ENCODE measurements at regions not wholly inside any gene's neighbourhood (a gene's known extent, or its start where the extent isn't known, plus 50 kb on each side); places are given as distances from the start of the nearest gene placed in this dataset.
"Not testable (repeated sequence)": the region's sequence is repeated elsewhere in the genome, so short reads cannot be mapped to it uniquely, and the experiment has no call there.

- no peak for DNase-seq (ENCODE audit: low read depth)
Observed at GRCh38 chr10:57562211-57562610, 705.5 kb downstream of the IPMK start.

GRCh38 chr10:57551774-57552173 lies 715.9 kb downstream of the IPMK start:
- not testable (repeated sequence) for DNase-seq (ENCODE audit: low read depth)

- DNase-seq (ENCODE audit: low read depth): no peak
Observed at GRCh38 chr10:57535306-57535705, 732.4 kb downstream of the IPMK start.

GRCh38 chr10:57513637-57514036 lies 754.1 kb downstream of the IPMK start:
- DNase-seq (ENCODE audit: low read depth): no peak

- no peak for DNase-seq (ENCODE audit: low read depth)
Observed at GRCh38 chr10:57507788-57508187, 759.9 kb downstream of the IPMK start.

- no peak for DNase-seq (ENCODE audit: low read depth)
Observed at GRCh38 chr10:57506414-57507094, 761.1 kb downstream of the IPMK start.

- no peak for DNase-seq (ENCODE audit: low read depth)
Observed at GRCh38 chr10:57494486-57494885, 773.2 kb downstream of the IPMK start.

GRCh38 chr10:57482259-57482658 lies 785.4 kb downstream of the IPMK start:
- no peak for DNase-seq (ENCODE audit: low read depth)

- DNase-seq (ENCODE audit: low read depth): no peak
Observed at GRCh38 chr10:57472823-57473619, 794.7 kb downstream of the IPMK start.

- DNase-seq (ENCODE audit: low read depth): no peak
Observed at GRCh38 chr10:57468894-57469432, 798.7 kb downstream of the IPMK start.

GRCh38 chr10:57465155-57465554 lies 802.5 kb downstream of the IPMK start:
- no peak for DNase-seq (ENCODE audit: low read depth)

- no peak for DNase-seq (ENCODE audit: low read depth)
Observed at GRCh38 chr10:57460540-57460939, 807.2 kb downstream of the IPMK start.

GRCh38 chr10:57457972-57458512 lies 809.7 kb downstream of the IPMK start:
- DNase-seq (ENCODE audit: low read depth): no peak

- no peak for DNase-seq (ENCODE audit: low read depth)
Observed at GRCh38 chr10:57430376-57430775, 837.3 kb downstream of the IPMK start.

GRCh38 chr10:57420881-57421280 lies 846.8 kb downstream of the IPMK start:
- DNase-seq (ENCODE audit: low read depth): no peak

GRCh38 chr10:57418476-57418875 lies 849.2 kb downstream of the IPMK start:
- DNase-seq (ENCODE audit: low read depth): no peak

- DNase-seq (ENCODE audit: low read depth): no peak
Observed at GRCh38 chr10:57395923-57396322, 871.8 kb downstream of the IPMK start.

- no peak for DNase-seq (ENCODE audit: low read depth)
Observed at GRCh38 chr10:57367412-57367811, 900.3 kb downstream of the IPMK start.

- no peak for DNase-seq (ENCODE audit: low read depth)
Observed at GRCh38 chr10:57362811-57363210, 904.9 kb downstream of the IPMK start.

GRCh38 chr10:57353403-57354003 lies 914.2 kb downstream of the IPMK start:
- DNase-seq (ENCODE audit: low read depth): no peak

- DNase-seq (ENCODE audit: low read depth): no peak
Observed at GRCh38 chr10:57351076-57351475, 916.6 kb downstream of the IPMK start.

GRCh38 chr10:57341294-57341693 lies 926.4 kb downstream of the IPMK start:
- no peak for DNase-seq (ENCODE audit: low read depth)

Data from iris pigment epithelial cell (primary cell).